ENCODE measurements at regions not wholly inside any gene's neighbourhood (a gene's known extent, or its start where the extent isn't known, plus 50 kb on each side); places are given as distances from the start of the nearest gene placed in this dataset.

DNA sequence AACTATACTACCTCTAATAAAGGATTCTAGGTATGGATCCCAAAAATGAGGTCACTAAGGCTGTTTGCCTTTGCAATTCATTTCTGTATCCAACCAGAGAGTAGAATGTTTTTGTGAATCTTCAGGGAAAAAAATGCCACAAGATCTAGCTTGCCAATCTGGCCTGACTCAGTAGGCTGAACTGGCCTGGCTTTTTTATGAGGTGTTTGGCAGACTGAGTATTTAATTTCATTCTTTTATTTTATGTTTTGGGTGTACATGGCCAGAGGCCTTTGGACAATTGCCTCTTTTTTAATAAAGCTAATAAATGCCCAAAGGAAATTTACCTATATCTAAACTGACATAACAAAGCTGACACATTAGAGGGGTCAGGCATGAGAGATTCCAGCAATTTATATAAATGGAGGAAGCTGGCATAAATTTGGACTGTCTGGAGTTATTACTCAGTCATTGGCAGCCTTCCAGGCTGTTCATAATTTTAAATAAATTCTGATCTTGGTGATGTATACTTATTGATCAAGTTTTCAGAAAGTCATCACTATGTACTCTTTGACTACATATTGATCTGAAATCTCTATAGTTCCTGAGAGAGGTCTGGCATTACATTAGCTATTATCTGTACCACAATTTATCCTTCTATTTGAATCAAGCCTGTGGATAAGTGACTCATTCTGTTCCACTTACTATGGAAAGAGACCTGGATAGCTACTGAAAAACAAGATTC, 376.4 kb upstream of the NOCT start:
- Histone ChIP-seq H3K4me1 (ENCODE audit: insufficient read depth, poor library complexity, severe bottlenecking) (peaks cover 11% of the 10 kb centered on the region), H3K27ac (ENCODE audit: poor library complexity, severe bottlenecking) (peak overlapping the region; percentile 43), H3K9me3 (ENCODE audit: severe bottlenecking) (no peaks in the 10 kb centered on the region), H3K36me3 (ENCODE audit: low read depth) (no peaks in the 10 kb centered on the region), H3K4me3 (ENCODE audit: severe bottlenecking) (no peak overlapping the region), H3K27me3 (ENCODE audit: insufficient read depth, poor library complexity, severe bottlenecking) (no peaks in the 10 kb centered on the region)
- TF ChIP-seq, protein P1, sequence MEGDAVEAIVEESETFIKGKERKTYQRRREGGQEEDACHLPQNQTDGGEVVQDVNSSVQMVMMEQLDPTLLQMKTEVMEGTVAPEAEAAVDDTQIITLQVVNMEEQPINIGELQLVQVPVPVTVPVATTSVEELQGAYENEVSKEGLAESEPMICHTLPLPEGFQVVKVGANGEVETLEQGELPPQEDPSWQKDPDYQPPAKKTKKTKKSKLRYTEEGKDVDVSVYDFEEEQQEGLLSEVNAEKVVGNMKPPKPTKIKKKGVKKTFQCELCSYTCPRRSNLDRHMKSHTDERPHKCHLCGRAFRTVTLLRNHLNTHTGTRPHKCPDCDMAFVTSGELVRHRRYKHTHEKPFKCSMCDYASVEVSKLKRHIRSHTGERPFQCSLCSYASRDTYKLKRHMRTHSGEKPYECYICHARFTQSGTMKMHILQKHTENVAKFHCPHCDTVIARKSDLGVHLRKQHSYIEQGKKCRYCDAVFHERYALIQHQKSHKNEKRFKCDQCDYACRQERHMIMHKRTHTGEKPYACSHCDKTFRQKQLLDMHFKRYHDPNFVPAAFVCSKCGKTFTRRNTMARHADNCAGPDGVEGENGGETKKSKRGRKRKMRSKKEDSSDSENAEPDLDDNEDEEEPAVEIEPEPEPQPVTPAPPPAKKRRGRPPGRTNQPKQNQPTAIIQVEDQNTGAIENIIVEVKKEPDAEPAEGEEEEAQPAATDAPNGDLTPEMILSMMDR (IDR thresholded peaks at IDR 0.05; ENCODE audit: poor library complexity, severe bottlenecking), result no peak
- DNase-seq (ENCODE audit: low spot score), result no peak
- ATAC-seq (ENCODE audit: low read depth), result peak; percentile 70

DNA sequence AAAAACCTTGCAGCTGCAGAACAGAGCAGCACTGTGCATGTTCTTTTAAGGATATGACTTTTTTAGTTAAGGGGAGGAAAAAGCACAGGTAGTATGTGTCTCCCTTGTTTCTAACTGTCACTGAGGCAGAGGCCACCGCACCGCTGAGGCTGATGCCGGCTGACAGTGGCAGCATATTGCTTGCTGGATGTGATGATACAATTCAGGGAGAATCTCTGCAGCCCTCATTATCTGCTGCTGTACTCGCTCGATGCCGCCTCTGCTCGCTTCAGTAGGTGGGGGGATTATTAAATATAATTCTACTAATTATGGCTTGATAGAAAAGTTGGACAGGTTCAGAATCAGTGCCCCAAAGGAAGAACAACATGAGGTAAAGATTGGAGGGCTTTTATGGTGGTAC, 378.8 kb upstream of the NOCT start:
- Histone ChIP-seq H3K36me3 (ENCODE audit: low read depth) (no peaks in the 10 kb centered on the region), H3K4me1 (ENCODE audit: insufficient read depth, poor library complexity, severe bottlenecking) (peaks cover 9% of the 10 kb centered on the region), H3K9me3 (ENCODE audit: severe bottlenecking) (no peaks in the 10 kb centered on the region), H3K27ac (ENCODE audit: poor library complexity, severe bottlenecking) (no peak overlapping the region), H3K27me3 (ENCODE audit: insufficient read depth, poor library complexity, severe bottlenecking) (no peaks in the 10 kb centered on the region), H3K4me3 (ENCODE audit: severe bottlenecking) (no peak overlapping the region)
- no peak for DNase-seq (ENCODE audit: low spot score)
- TF ChIP-seq, protein P1 (IDR thresholded peaks at IDR 0.05; ENCODE audit: poor library complexity, severe bottlenecking), result no peak
- ATAC-seq (ENCODE audit: low read depth), result no peak

DNA sequence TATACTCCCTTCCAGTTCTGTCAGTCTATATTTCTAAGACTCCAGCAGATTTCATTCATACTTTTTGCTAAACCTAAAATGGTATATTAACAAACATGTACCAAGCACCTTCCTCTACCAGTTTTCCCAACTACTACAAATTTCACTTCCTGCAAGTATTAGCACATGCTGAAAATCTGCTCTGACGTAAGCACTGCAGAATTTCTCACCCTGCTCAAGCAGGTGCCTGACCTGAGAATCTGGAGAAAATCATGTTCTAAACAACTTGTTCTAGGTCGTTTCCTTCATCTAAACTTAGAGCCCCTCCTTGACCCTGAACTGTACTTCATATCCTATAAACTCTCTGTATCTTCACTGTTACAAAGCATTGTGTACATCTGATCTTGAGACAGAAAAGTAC, 380.7 kb upstream of the NOCT start:
- H3K27me3 ChIP-seq (ENCODE audit: insufficient read depth, poor library complexity, severe bottlenecking), result no peaks in the 10 kb centered on the region
- H3K36me3 ChIP-seq (ENCODE audit: low read depth), result no peaks in the 10 kb centered on the region
- no peaks in the 10 kb centered on the region for H3K9me3 ChIP-seq (ENCODE audit: severe bottlenecking)

DNA sequence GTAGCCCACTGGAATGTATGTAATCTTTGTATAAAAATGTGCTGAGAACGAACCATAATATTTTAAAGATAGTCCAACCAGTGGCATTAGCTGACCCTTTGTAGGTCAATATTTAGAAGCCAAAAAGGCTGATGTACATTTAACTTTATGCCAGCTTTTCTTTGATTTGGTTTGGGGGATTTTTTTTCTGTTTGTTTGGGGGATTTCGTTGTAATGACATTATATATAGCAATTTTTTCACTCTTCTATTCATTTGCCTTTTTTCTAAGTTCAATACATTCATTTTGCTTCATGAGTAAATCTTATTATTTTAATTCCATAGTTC, 382.0 kb upstream of the NOCT start:
- TF ChIP-seq, protein P1 (IDR thresholded peaks at IDR 0.05; ENCODE audit: poor library complexity, severe bottlenecking), result no peak
- no peak overlapping the region for H3K27ac ChIP-seq (ENCODE audit: poor library complexity, severe bottlenecking)
- H3K9me3 ChIP-seq (ENCODE audit: severe bottlenecking), result no peaks in the 10 kb centered on the region
- no peak overlapping the region for H3K4me3 ChIP-seq (ENCODE audit: severe bottlenecking)
- H3K27me3 ChIP-seq (ENCODE audit: insufficient read depth, poor library complexity, severe bottlenecking), result no peaks in the 10 kb centered on the region
- DNase-seq (ENCODE audit: low spot score) (no peak), ATAC-seq (ENCODE audit: low read depth) (no peak)
- H3K4me1 ChIP-seq (ENCODE audit: insufficient read depth, poor library complexity, severe bottlenecking), result no peaks in the 10 kb centered on the region
- no peaks in the 10 kb centered on the region for H3K36me3 ChIP-seq (ENCODE audit: low read depth)

More for the DNA sequence above, 380.7 kb upstream of the NOCT start:
- TF ChIP-seq, protein P1 (IDR thresholded peaks at IDR 0.05; ENCODE audit: poor library complexity, severe bottlenecking), result no peak
- Histone ChIP-seq H3K27ac (ENCODE audit: poor library complexity, severe bottlenecking) (no peak overlapping the region), H3K4me3 (ENCODE audit: severe bottlenecking) (no peak overlapping the region), H3K4me1 (ENCODE audit: insufficient read depth, poor library complexity, severe bottlenecking) (peaks cover 9% of the 10 kb centered on the region)
- DNase-seq (ENCODE audit: low spot score), result no peak
- ATAC-seq (ENCODE audit: low read depth), result no peak

DNA sequence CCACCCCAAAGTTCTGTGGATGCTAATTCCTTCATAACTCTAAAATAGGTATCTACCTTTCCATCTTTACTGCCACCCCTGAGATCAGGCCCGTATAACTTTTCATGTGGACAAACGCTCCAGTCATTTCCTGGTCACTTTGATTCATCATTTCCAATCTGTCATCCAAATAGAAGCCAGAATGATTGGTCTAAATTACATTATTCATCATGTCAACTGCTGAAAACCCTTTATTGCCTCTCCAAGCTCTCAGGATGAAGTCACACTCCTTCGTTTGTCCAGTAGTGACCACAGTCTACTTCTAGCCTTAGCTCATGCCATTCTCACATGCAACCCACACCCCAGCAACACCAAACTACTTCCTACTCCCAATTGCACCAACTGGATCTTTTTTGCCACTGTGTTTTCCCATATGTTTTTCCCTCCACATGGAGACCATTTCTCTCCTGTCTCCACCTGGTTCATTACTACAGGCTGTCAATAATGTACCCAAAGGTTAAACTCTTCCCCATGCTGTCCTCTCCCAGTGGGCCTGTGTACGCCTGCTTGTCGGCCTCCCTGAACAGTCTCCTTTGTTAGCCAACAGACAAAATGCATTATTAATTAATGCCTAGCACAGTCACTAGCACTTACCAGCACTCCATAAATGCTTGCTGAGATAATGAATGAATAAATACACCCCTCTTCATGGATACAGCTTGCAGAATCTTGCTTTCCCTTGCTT, 382.6 kb upstream of the NOCT start:
- ATAC-seq (ENCODE audit: low read depth) (no peak), DNase-seq (ENCODE audit: low spot score) (no peak)
- Histone ChIP-seq H3K36me3 (ENCODE audit: low read depth) (no peaks in the 10 kb centered on the region), H3K9me3 (ENCODE audit: severe bottlenecking) (no peaks in the 10 kb centered on the region), H3K4me1 (ENCODE audit: insufficient read depth, poor library complexity, severe bottlenecking) (no peaks in the 10 kb centered on the region), H3K4me3 (ENCODE audit: severe bottlenecking) (no peak overlapping the region), H3K27ac (ENCODE audit: poor library complexity, severe bottlenecking) (no peak overlapping the region), H3K27me3 (ENCODE audit: insufficient read depth, poor library complexity, severe bottlenecking) (no peaks in the 10 kb centered on the region)
- TF ChIP-seq, protein P1 (IDR thresholded peaks at IDR 0.05; ENCODE audit: poor library complexity, severe bottlenecking), result no peak
